Activated naive CD8-positive, alpha-beta T cell treated with anti-CD3 and anti-CD28 coated beads for 36 hours (primary cell): ENCODE measurements at regions not wholly inside any gene's neighbourhood (a gene's known extent, or its start where the extent isn't known, plus 50 kb on each side); places are given as distances from the start of the nearest gene placed in this dataset.

ENCODE experiments used
- DNase-seq: peaks from one replicate; pipeline ENCODE4 v3.0.0; 2021
- H3K27ac Mint-ChIP-seq: one replicate; pipeline ENCODE4 v1.8.0; 2022; ENCODE audit warnings: mild to moderate bottlenecking, moderate library complexity, mixed read lengths
- H3K27me3 Mint-ChIP-seq: one replicate; pipeline ENCODE4 v1.8.0; 2022; ENCODE audit warnings: mild to moderate bottlenecking, mixed read lengths
- H3K36me3 Mint-ChIP-seq: one replicate; pipeline ENCODE4 v1.8.0; 2021; ENCODE audit warnings: mild to moderate bottlenecking, mixed read lengths
- H3K4me1 Mint-ChIP-seq: one replicate; pipeline ENCODE4 v1.8.0; 2021; ENCODE audit warnings: mixed read lengths
- H3K4me3 Mint-ChIP-seq: one replicate; pipeline ENCODE4 v1.8.0; 2022; ENCODE audit warnings: mild to moderate bottlenecking, moderate library complexity, mixed read lengths
- H3K9me3 Mint-ChIP-seq: one replicate; pipeline ENCODE4 v1.8.0; 2022; ENCODE audit warnings: mixed read lengths

GRCh38 chr2:21404827-21405625, 281.3 kb downstream of the TDRD15 start:
- Mint-ChIP-seq H3K4me3 (no peak overlapping the region), H3K9me3 (no peaks in the 10 kb centered on the region), H3K27ac (no peak overlapping the region), H3K27me3 (no peaks in the 10 kb centered on the region), H3K36me3 (peaks cover 3% of the 10 kb centered on the region), H3K4me1 (no peaks in the 10 kb centered on the region)
- DNase-seq: no peak

DNA sequence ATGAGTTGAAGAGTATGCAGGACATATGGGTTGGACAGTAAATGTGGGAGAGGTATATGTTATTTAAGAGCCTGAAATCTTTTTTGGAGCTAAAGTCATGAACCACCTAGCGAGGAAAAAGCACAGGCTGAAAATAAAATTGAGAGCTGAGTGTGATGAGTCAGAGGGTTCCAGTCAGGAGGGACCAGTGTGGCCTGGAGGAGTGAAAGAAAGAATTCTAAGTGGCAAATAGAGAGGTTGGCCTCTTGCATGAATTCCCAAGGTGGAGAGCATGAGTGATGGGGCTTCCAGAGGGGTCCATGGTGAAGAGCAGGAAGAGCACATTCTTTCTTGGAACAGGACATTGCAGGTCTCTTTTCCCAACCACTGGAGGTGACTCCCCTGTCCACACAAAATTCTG, 282.6 kb downstream of the TDRD15 start:
- Mint-ChIP-seq H3K9me3 (no peaks in the 10 kb centered on the region), H3K4me3 (no peak overlapping the region), H3K27me3 (no peaks in the 10 kb centered on the region)

DNA sequence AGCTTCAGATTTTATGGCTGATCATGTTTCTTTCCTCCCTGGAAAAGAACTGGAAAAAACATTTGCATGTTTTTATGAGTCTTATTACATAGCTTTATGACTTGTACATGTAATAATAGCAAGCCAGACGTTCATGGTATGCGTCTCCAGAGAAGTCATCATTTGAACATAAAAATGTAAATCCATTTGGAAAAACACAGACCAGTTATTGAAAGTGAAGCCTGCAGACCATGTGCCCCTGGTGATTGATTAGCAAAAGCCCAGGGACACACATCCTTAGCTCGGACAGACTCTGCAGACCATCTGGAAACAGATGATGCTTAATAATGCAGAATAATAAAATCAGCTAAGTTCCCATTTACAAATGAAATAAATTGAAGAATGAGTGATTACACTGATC, 283.1 kb downstream of the TDRD15 start:
- DNase-seq: no peak
- Mint-ChIP-seq H3K9me3 (no peaks in the 10 kb centered on the region), H3K27ac (no peak overlapping the region), H3K36me3 (no peaks in the 10 kb centered on the region), H3K27me3 (no peaks in the 10 kb centered on the region), H3K4me1 (no peaks in the 10 kb centered on the region), H3K4me3 (no peak overlapping the region)

More for the DNA sequence above, 282.6 kb downstream of the TDRD15 start:
- no peaks in the 10 kb centered on the region for H3K36me3 Mint-ChIP-seq
- H3K4me1 Mint-ChIP-seq: no peaks in the 10 kb centered on the region
- DNase-seq: no peak
- no peak overlapping the region for H3K27ac Mint-ChIP-seq

GRCh38 chr2:21407851-21408250, 284.1 kb downstream of the TDRD15 start:
- no peaks in the 10 kb centered on the region for H3K36me3 Mint-ChIP-seq
- H3K9me3 Mint-ChIP-seq: no peaks in the 10 kb centered on the region
- DNase-seq: no peak
- H3K27ac Mint-ChIP-seq: no peak overlapping the region
- no peaks in the 10 kb centered on the region for H3K4me1 Mint-ChIP-seq
- H3K4me3 Mint-ChIP-seq: no peak overlapping the region
- no peaks in the 10 kb centered on the region for H3K27me3 Mint-ChIP-seq

DNA sequence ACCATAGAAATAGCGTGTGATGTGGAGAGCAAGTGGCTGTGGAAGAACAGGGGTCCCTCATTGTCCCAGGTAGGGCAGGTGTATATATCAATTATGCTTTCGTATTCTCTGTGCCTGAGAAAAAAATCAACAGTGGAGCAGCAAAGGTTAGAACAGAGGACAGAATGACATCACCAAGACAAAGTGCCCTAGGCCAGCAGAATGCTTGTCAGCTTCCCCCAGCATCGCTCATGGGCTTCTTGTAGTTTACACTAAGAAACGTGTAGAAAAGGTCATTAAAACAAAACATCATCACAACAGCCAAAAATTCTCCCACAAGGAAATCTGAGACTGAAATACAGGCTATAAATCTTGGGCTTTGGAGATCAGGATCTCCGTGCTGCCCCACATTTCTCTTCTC, 288.0 kb downstream of the TDRD15 start:
- Mint-ChIP-seq H3K27ac (no peak overlapping the region), H3K27me3 (no peaks in the 10 kb centered on the region), H3K9me3 (no peaks in the 10 kb centered on the region), H3K36me3 (no peaks in the 10 kb centered on the region), H3K4me3 (no peak overlapping the region), H3K4me1 (no peaks in the 10 kb centered on the region)
- DNase-seq: no peak

DNA sequence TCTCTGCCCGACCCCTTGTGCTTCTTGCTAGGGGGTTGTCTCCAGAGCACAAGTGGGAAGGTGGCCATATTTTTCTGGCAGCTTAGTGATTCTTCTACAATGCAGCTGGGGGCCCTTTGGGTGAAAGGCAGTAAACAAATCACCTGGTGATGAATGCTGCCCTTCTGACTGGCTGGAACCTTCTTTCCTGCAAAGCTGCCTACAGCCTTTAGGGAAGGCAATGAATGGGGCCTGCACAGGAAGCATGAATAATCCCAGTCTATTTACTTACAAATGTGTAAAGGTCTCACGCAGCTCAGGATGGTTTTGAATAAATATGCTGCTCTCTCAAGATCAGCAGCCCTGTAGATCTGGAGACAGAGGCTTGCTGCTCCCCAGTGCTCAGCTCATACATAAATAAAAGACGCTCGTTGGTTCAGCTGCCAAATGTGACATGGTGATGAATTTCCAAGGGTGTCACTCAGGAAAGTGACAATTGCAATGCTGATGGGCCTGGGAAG, 289.2 kb downstream of the TDRD15 start:
- no peak for DNase-seq
- no peaks in the 10 kb centered on the region for H3K9me3 Mint-ChIP-seq
- no peak overlapping the region for H3K27ac Mint-ChIP-seq
- no peak overlapping the region for H3K4me3 Mint-ChIP-seq
- H3K36me3 Mint-ChIP-seq: no peaks in the 10 kb centered on the region
- no peaks in the 10 kb centered on the region for H3K27me3 Mint-ChIP-seq
- H3K4me1 Mint-ChIP-seq: no peaks in the 10 kb centered on the region

DNA sequence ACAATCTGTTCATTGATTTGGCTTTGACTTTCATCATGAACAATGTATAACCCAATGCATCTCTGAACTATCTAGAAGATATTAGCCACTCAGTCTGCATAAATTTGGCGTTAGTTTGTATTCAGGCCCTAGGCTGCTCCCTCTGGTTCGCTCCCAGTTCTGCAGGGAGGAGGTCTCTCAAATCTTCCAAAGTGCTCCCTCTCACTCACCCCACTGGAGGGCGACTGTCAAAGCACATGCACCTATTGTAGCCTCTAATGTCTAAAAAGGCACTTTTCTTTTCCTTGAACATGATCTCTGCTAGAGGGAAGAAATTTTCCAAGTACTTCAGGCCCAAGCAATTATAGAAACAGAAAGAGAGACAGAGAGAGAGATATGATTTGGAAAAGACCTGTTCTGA, 291.5 kb downstream of the TDRD15 start:
- DNase-seq: no peak
- H3K27ac Mint-ChIP-seq: no peak overlapping the region
- H3K36me3 Mint-ChIP-seq: no peaks in the 10 kb centered on the region
- no peak overlapping the region for H3K4me3 Mint-ChIP-seq
- H3K9me3 Mint-ChIP-seq: no peaks in the 10 kb centered on the region
- H3K4me1 Mint-ChIP-seq: no peaks in the 10 kb centered on the region
- H3K27me3 Mint-ChIP-seq: peaks cover 3% of the 10 kb centered on the region

- H3K4me1 Mint-ChIP-seq: no peaks in the 10 kb centered on the region
- no peak for DNase-seq
- H3K9me3 Mint-ChIP-seq: no peaks in the 10 kb centered on the region
- H3K4me3 Mint-ChIP-seq: no peak overlapping the region
- H3K27ac Mint-ChIP-seq: no peak overlapping the region
- no peaks in the 10 kb centered on the region for H3K36me3 Mint-ChIP-seq
- peaks cover 3% of the 10 kb centered on the region for H3K27me3 Mint-ChIP-seq
Measured at GRCh38 chr2:21416226-21416625, 292.5 kb downstream of the TDRD15 start.

DNA sequence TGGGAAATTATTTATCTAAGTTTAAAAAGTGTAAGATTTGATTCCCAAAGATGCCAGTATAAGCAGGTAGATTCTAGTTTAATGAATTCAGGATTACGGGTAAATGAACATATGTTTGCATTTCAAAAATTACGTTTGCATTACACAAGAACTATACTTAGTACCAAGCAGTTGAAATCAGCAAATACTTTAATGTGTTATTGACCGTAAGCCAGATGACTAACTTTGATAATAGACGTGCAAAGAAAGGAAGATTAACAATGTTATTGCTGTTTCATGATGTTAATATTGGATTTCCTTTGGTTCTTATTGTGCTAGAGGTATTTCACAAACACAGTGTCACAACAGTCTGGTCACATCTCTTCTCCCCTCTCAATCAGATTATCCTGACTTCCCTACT, 294.7 kb downstream of the TDRD15 start:
- Mint-ChIP-seq H3K4me1 (no peaks in the 10 kb centered on the region), H3K36me3 (no peaks in the 10 kb centered on the region), H3K9me3 (no peaks in the 10 kb centered on the region), H3K27ac (no peak overlapping the region), H3K27me3 (peaks cover 3% of the 10 kb centered on the region), H3K4me3 (no peak overlapping the region)
- DNase-seq: no peak

GRCh38 chr2:21420553-21421335, 297.0 kb downstream of the TDRD15 start:
- Mint-ChIP-seq H3K36me3 (no peaks in the 10 kb centered on the region), H3K4me1 (no peaks in the 10 kb centered on the region), H3K9me3 (no peaks in the 10 kb centered on the region), H3K27me3 (peaks cover 3% of the 10 kb centered on the region), H3K4me3 (no peak overlapping the region), H3K27ac (no peak overlapping the region)
- no peak for DNase-seq

GRCh38 chr2:21422050-21422449, 298.3 kb downstream of the TDRD15 start:
- Mint-ChIP-seq H3K4me3 (no peak overlapping the region), H3K4me1 (no peaks in the 10 kb centered on the region), H3K27ac (no peak overlapping the region), H3K36me3 (no peaks in the 10 kb centered on the region), H3K9me3 (no peaks in the 10 kb centered on the region), H3K27me3 (peaks cover 3% of the 10 kb centered on the region)
- DNase-seq: peak; percentile 13

DNA sequence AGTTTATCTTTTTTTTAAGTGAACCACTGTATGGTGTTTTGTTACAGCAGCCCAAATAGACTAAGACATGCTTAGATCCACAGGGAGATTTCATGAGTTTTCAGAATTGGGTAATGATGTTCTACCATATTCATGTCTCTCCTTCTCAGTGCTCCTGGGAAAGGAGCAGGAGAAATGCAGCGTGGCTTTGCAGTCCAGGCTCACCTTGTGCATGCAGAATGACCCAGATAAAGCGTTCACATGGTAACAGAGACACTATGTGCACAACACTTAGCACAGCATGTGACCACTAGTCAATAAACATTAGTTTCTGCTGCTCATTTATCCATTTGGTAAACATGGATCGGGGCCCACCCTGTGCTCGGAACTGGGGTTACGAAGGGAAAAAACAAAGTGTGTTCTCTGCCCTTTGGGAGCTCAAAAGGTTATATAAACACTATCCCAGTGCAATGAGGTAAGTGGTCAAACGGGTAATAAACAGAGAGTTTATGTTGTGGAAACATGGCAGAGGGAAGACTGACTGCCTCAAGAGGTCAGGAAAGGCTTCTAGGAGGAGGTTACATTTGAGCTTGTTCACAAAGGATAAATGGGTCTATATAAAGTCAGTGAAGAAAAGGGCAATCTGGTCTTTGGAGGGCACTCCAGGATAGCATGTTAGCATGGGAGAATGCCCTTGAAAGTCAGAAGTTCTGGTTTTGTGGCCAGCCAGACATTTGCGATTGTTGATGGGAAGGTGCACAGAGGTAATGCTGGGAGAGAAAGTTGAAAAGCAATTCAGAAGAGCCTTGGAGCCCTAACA, 299.2 kb downstream of the TDRD15 start:
- Mint-ChIP-seq H3K4me3 (no peak overlapping the region), H3K9me3 (peaks cover 3% of the 10 kb centered on the region), H3K27ac (no peak overlapping the region), H3K27me3 (peaks cover 3% of the 10 kb centered on the region), H3K36me3 (no peaks in the 10 kb centered on the region), H3K4me1 (no peaks in the 10 kb centered on the region)
- no peak for DNase-seq

DNA sequence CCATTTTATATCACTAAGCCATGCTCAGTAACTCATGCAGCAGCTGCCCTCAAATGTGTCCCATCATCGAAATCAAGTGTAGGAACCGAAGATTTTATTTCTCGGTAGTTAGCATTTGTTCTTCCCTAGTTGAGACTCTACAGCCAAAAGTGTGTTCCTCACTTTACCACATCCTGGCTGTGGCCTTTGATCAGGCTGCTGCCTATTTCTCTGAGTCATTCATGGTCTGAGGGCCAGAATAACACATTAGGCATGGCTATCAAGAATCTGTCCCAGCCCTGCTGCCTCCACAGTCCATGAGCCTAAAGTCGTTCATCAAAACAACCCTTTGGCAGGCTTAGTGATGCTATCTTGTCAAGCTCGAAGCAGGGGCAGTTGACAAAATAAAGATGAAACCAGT, 300.1 kb downstream of the TDRD15 start:
- H3K9me3 Mint-ChIP-seq: peaks cover 3% of the 10 kb centered on the region

DNA sequence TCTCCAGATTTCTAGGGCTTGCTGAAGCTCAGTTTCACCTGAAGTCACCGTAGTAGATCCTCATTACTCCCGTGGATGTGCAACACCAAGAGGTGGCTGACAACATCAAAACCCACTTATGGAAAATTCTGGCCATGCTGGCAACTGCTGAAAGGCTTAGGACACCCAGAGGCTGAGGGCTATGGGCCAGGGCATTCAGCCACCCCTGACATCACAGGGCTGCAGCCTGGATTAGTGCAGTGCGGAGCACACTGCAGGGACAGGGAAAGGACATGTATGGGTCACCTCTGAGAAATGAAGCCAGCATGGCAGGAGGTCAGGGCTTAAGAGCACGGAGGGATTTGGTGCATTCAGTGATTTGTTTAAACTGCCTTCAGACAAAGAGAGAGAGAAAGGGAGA, 300.6 kb downstream of the TDRD15 start:
- H3K36me3 Mint-ChIP-seq: no peaks in the 10 kb centered on the region
- H3K4me1 Mint-ChIP-seq: no peaks in the 10 kb centered on the region
- no peak for DNase-seq
- H3K9me3 Mint-ChIP-seq: peaks cover 3% of the 10 kb centered on the region
- H3K27me3 Mint-ChIP-seq: peaks cover 3% of the 10 kb centered on the region
- H3K27ac Mint-ChIP-seq: no peak overlapping the region
- H3K4me3 Mint-ChIP-seq: no peak overlapping the region

More for the DNA sequence above, 300.1 kb downstream of the TDRD15 start:
- Mint-ChIP-seq H3K27me3 (peaks cover 3% of the 10 kb centered on the region), H3K4me3 (no peak overlapping the region), H3K27ac (no peak overlapping the region), H3K4me1 (no peaks in the 10 kb centered on the region), H3K36me3 (no peaks in the 10 kb centered on the region)
- DNase-seq: no peak

DNA sequence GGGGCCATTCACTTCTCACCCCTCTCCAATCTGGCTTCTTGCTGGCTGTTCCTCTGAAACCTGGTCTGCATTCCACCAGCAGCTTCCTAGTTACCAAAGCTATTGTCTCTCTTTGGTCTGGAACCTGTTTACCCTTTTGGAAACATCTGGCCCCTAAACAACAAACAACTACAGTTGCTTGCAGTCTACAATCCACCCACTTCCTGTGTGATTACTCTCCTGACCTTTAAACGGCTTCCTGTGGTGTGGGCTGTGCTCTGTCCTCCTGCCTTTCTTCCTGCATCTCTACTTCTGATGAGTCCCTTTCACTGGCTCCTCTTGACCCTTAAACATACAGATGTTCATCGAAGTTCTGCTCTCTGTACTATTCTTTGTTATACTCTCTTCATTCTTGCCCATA, 303.8 kb downstream of the TDRD15 start:
- no peaks in the 10 kb centered on the region for H3K36me3 Mint-ChIP-seq
- H3K27me3 Mint-ChIP-seq: no peaks in the 10 kb centered on the region
- no peaks in the 10 kb centered on the region for H3K4me1 Mint-ChIP-seq
- peaks cover 3% of the 10 kb centered on the region for H3K9me3 Mint-ChIP-seq
- H3K4me3 Mint-ChIP-seq: no peak overlapping the region
- H3K27ac Mint-ChIP-seq: no peak overlapping the region
- no peak for DNase-seq
